ENCODE measurements at regions not wholly inside any gene's neighbourhood (a gene's known extent, or its start where the extent isn't known, plus 50 kb on each side); places are given as distances from the start of the nearest gene placed in this dataset.

DNA sequence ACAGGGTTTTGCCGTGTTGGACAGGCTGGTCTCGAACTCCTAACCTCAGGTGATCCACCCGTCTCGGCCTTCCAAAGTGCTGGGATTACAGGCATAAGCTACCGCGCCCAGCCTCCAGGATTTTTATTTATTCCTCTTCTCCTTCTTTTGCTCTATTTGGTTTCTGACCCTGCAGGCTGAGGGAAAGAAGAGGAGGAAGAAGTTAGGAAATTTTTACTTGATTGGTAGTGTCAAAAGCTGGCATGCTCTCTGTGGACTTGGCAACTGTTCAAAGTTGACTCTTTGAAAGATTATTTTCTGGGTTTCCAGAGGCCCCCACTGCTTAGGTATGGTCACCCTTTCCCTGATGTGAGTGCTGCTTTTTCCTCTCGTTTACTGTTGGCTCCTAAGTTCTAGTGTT lies 372.2 kb downstream of the DIPK2A start:
- no peak for DNase-seq (ENCODE audit: low read depth in 2 of 2)
- H3K9me3 ChIP-seq (ENCODE audit: control insufficient read depth, insufficient read depth, low read depth, low read length): no peaks in the 10 kb centered on the region
- H4K20me1 ChIP-seq (ENCODE audit: control insufficient read depth, extremely low read depth, insufficient read depth, low read length): no peaks in the 10 kb centered on the region
- H3K9ac ChIP-seq (ENCODE audit: insufficient read depth, low read length): no peak overlapping the region
- no peaks in the 10 kb centered on the region for H3K27me3 ChIP-seq (ENCODE audit: control insufficient read depth, insufficient read depth, low read length)
- no peaks in the 10 kb centered on the region for H3K79me2 ChIP-seq (ENCODE audit: control insufficient read depth, insufficient read depth, low read length)
- H3K4me1 ChIP-seq (ENCODE audit: control insufficient read depth, extremely low read depth, insufficient read depth, low read length): no peaks in the 10 kb centered on the region
- no peak overlapping the region for H2AFZ ChIP-seq (ENCODE audit: low read length)
- H3K4me2 ChIP-seq (ENCODE audit: extremely low read depth, insufficient read depth, low read length): no peak overlapping the region
- no peak overlapping the region for H3K4me3 ChIP-seq (replicated peaks in 1 of 4; ENCODE audit: control extremely low read depth in 1 of 4, insufficient read depth in 1 of 4, low read depth in 3 of 4, low read length in 4 of 4)
- no peak overlapping the region for H3K27ac ChIP-seq (ENCODE audit: insufficient read depth, low read length)
- TF ChIP-seq, protein P1, sequence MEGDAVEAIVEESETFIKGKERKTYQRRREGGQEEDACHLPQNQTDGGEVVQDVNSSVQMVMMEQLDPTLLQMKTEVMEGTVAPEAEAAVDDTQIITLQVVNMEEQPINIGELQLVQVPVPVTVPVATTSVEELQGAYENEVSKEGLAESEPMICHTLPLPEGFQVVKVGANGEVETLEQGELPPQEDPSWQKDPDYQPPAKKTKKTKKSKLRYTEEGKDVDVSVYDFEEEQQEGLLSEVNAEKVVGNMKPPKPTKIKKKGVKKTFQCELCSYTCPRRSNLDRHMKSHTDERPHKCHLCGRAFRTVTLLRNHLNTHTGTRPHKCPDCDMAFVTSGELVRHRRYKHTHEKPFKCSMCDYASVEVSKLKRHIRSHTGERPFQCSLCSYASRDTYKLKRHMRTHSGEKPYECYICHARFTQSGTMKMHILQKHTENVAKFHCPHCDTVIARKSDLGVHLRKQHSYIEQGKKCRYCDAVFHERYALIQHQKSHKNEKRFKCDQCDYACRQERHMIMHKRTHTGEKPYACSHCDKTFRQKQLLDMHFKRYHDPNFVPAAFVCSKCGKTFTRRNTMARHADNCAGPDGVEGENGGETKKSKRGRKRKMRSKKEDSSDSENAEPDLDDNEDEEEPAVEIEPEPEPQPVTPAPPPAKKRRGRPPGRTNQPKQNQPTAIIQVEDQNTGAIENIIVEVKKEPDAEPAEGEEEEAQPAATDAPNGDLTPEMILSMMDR (conservative IDR thresholded peaks at IDR 0.05 in 1 of 2, IDR thresholded peaks at IDR 0.05 in 1 of 2; ENCODE audit: low read depth in 1 of 2, low read length in 2 of 2): no peak
- TF ChIP-seq EZH2 (IDR thresholded peaks at IDR 0.05; ENCODE audit: low read length, missing control alignments): no peak
- no peaks in the 10 kb centered on the region for H3K36me3 ChIP-seq (ENCODE audit: control insufficient read depth, insufficient read depth, low read length)

DNA sequence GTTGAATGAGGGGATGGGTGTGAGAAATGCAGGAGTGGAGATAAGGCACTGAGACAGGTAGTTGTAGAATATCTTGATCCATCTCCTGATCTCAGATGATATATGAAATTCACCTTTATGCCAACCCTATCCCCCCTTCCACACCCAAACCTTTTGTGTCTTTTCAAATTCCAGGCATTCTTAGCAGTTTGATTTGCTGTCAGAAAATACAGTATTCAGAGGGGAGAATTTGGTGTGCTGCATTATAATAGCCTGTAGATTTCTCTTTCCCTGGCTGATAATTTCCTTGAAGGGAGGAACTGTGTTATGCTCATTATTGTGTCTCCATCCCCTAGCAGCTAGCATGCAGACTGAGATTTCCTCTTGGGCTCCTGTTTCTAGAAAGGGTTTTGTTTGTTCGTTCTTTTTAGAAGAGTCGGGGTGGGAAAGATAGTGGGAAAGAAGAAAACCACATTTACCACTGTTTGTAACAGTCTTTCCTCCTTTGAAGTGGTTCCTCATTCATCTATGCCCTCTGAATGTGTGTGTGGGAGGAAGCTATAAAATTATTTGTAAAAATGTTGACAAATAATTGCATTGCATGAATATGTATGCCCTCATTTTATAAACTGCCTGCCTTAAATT lies 373.4 kb downstream of the DIPK2A start:
- no peaks in the 10 kb centered on the region for H4K20me1 ChIP-seq (ENCODE audit: control insufficient read depth, extremely low read depth, insufficient read depth, low read length)
- no peak overlapping the region for H2AFZ ChIP-seq (ENCODE audit: low read length)
- no peak overlapping the region for H3K27ac ChIP-seq (ENCODE audit: insufficient read depth, low read length)
- H3K9ac ChIP-seq (ENCODE audit: insufficient read depth, low read length): no peak overlapping the region
- H3K36me3 ChIP-seq (ENCODE audit: control insufficient read depth, insufficient read depth, low read length): no peaks in the 10 kb centered on the region
- H3K4me1 ChIP-seq (ENCODE audit: control insufficient read depth, extremely low read depth, insufficient read depth, low read length): no peaks in the 10 kb centered on the region
- no peak overlapping the region for H3K4me3 ChIP-seq (replicated peaks in 1 of 4; ENCODE audit: control extremely low read depth in 1 of 4, insufficient read depth in 1 of 4, low read depth in 3 of 4, low read length in 4 of 4)
- TF ChIP-seq, protein P1 (conservative IDR thresholded peaks at IDR 0.05 in 1 of 2, IDR thresholded peaks at IDR 0.05 in 1 of 2; ENCODE audit: low read depth in 1 of 2, low read length in 2 of 2): no peak
- TF ChIP-seq EZH2 (IDR thresholded peaks at IDR 0.05; ENCODE audit: low read length, missing control alignments): no peak
- DNase-seq (ENCODE audit: low read depth in 2 of 2): no peak
- no peaks in the 10 kb centered on the region for H3K27me3 ChIP-seq (ENCODE audit: control insufficient read depth, insufficient read depth, low read length)
- H3K4me2 ChIP-seq (ENCODE audit: extremely low read depth, insufficient read depth, low read length): no peak overlapping the region
- H3K79me2 ChIP-seq (ENCODE audit: control insufficient read depth, insufficient read depth, low read length): no peaks in the 10 kb centered on the region
- H3K9me3 ChIP-seq (ENCODE audit: control insufficient read depth, insufficient read depth, low read depth, low read length): no peaks in the 10 kb centered on the region

DNA sequence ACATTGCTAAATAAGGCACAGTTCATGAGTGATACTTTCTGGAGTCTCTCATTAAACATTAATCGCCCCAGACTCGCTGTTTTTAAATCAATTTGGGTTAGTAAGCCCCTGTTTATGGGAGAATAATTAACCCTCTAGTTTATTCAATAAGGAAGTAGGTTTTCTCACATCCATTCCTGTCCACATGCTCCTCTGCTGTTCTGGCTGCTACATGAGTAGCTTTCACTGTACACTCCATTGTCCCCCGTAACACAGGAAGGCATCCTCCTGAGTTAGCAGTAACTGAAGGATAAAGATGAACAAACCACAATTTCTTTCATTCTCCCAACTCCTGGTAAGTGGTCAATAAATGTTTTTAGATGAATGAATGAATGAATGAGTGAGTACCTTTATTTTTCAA lies 378.5 kb downstream of the DIPK2A start:
- Histone ChIP-seq H3K79me2 (ENCODE audit: control insufficient read depth, insufficient read depth, low read length) (no peaks in the 10 kb centered on the region), H3K27ac (ENCODE audit: insufficient read depth, low read length) (no peak overlapping the region), H3K36me3 (ENCODE audit: control insufficient read depth, insufficient read depth, low read length) (no peaks in the 10 kb centered on the region), H2AFZ (ENCODE audit: low read length) (no peak overlapping the region), H3K4me1 (ENCODE audit: control insufficient read depth, extremely low read depth, insufficient read depth, low read length) (no peaks in the 10 kb centered on the region), H3K9ac (ENCODE audit: insufficient read depth, low read length) (no peak overlapping the region), H3K4me2 (ENCODE audit: extremely low read depth, insufficient read depth, low read length) (no peak overlapping the region), H3K9me3 (ENCODE audit: control insufficient read depth, insufficient read depth, low read depth, low read length) (no peaks in the 10 kb centered on the region), H4K20me1 (ENCODE audit: control insufficient read depth, extremely low read depth, insufficient read depth, low read length) (no peaks in the 10 kb centered on the region), H3K4me3 (replicated peaks in 1 of 4; ENCODE audit: control extremely low read depth in 1 of 4, insufficient read depth in 1 of 4, low read depth in 3 of 4, low read length in 4 of 4) (no peak overlapping the region), H3K27me3 (ENCODE audit: control insufficient read depth, insufficient read depth, low read length) (no peaks in the 10 kb centered on the region)
- TF ChIP-seq, protein P1 (conservative IDR thresholded peaks at IDR 0.05 in 1 of 2, IDR thresholded peaks at IDR 0.05 in 1 of 2; ENCODE audit: low read depth in 1 of 2, low read length in 2 of 2): no peak
- TF ChIP-seq EZH2 (IDR thresholded peaks at IDR 0.05; ENCODE audit: low read length, missing control alignments): no peak
- DNase-seq (ENCODE audit: low read depth in 2 of 2): no peak
